ENCODE measurements at regions not wholly inside any gene's neighbourhood (a gene's known extent, or its start where the extent isn't known, plus 50 kb on each side); places are given as distances from the start of the nearest gene placed in this dataset.

DNA sequence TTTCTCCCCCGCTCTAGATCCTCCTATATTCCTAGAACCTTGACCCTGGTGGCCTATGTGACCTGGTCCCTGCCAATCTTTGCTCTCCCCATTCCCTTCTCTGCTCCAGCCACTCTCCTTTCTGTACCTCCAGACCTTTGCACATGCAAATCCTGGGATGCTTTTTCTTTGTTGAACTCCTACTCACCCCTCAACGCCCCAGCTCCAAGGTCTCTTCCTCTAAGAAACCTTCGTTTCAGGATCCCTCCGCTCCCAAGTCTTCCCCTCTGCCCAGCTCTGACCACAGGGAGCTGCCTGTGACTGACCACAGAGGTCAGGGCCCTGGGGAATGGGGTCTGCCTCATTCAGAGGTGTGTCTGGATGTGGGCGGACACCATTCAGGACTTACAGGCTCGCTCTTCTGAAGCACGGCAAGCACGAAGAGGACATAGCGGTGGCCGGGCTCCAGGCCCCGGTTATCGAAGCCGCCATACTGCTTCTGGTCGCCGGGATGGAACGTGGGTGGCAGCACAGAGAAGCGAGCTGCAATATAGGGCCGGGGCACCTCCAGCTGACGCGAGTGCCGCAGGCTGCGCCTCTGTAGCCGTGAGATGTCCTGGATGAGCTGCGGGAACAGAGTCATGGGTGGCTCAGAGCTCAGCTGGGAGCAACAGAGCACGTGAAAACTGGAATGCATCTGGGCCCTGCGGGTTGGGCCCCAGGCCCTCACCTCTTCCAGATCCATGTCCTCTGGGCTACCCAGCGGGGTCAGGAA lies 120.9 kb downstream of the PTPRS start:
- 90% methylated on average over 27 of the region's 27 CpGs; no CpG with 5 or more reads in 1 of the 2 experiments for WGBS, 2 experiments (ENCODE audit: extremely low coverage in 1 of 2, insufficient coverage in 1 of 2, insufficient read length in 1 of 2, insufficient replicate concordance in 2 of 2, low coverage in 1 of 2, low lambda C conversion rate in 2 of 2, missing lambda C conversion rate in 1 of 2)
- H2BK15ac ChIP-seq (ENCODE audit: low read length), result no peak overlapping the region
- no peak overlapping the region for H2BK12ac ChIP-seq (ENCODE audit: low read depth, low read length)
- H3K9ac ChIP-seq (replicated peaks in 1 of 4; ENCODE audit: extremely low read depth in 1 of 4, low read depth in 3 of 4, low read length in 3 of 4), result no peak overlapping the region
- no peaks in the 10 kb centered on the region for H3K9me3 ChIP-seq (ENCODE audit: insufficient read depth in 2 of 2, low read depth in 1 of 2, low read length in 1 of 2)
- no peak overlapping the region for H3K4ac ChIP-seq (replicated peaks; ENCODE audit: insufficient read length, low read depth, low read length)
- H3K23me2 ChIP-seq (ENCODE audit: low read depth, low read length), result no peaks in the 10 kb centered on the region
- H4K8ac ChIP-seq (ENCODE audit: extremely low read depth, insufficient read depth, low read length), result no peak overlapping the region
- H3K14ac ChIP-seq (ENCODE audit: insufficient read length), result no peak overlapping the region
- no peak overlapping the region for H2AFZ ChIP-seq (ENCODE audit: low read length)
- TF ChIP-seq GTF2F1 (IDR thresholded peaks at IDR 0.05; ENCODE audit: borderline replicate concordance, low read depth, low read length) (no peak), EZH2 (IDR thresholded peaks at IDR 0.05; ENCODE audit: low read depth, low read length, severe bottlenecking) (no peak), ASH2L (IDR thresholded peaks at IDR 0.05; ENCODE audit: low read length) (no peak), SP1 (IDR thresholded peaks at IDR 0.05; ENCODE audit: low read depth, low read length) (no peak), RBBP5 (IDR thresholded peaks at IDR 0.05; ENCODE audit: borderline replicate concordance, low read depth, low read length) (no peak), CHD1 (IDR thresholded peaks at IDR 0.05; ENCODE audit: low read depth, low read length) (no peak), CBX5 (IDR thresholded peaks at IDR 0.05; ENCODE audit: low read depth, low read length) (no peak), CTBP2 (IDR thresholded peaks at IDR 0.05; ENCODE audit: borderline replicate concordance, insufficient read depth, insufficient read length, low read length) (no peak)
- TF ChIP-seq, protein P1, sequence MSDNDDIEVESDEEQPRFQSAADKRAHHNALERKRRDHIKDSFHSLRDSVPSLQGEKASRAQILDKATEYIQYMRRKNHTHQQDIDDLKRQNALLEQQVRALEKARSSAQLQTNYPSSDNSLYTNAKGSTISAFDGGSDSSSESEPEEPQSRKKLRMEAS (IDR thresholded peaks at IDR 0.05), result no peak
- peaks cover 4 to 15% of the 10 kb centered on the region in 2 experiments for H4K20me1 ChIP-seq (replicated peaks in 1 of 2; ENCODE audit: control insufficient read depth in 1 of 2, insufficient read depth in 2 of 2, low read length in 2 of 2)
- H2AK5ac ChIP-seq (ENCODE audit: low read depth, low read length), result no peak overlapping the region
- ChIA-PET CTCF (ENCODE audit: partially characterized antibody) (interaction anchor here (0.6 to 1.1 kb wide), 4 partner anchors 12 to 367 kb away, joined by 3 read pairs; no protein-coding TSS in a partner anchor), POLR2A (ENCODE audit: partially characterized antibody) (interaction anchor here (2.0 kb wide), 1 partner anchor 13 kb away, joined by 5 read pairs; no protein-coding TSS in a partner anchor)
- DNase-seq (ENCODE audit: low read depth in 1 of 2, low spot score in 2 of 2), result no peak
- no peaks in the 10 kb centered on the region for H3K27me3 ChIP-seq (replicated peaks in 1 of 4; ENCODE audit: control insufficient read depth in 3 of 4, extremely low read depth in 1 of 4, insufficient read depth in 3 of 4, low read length in 3 of 4)
- no peak overlapping the region for H3K4me3 ChIP-seq (ENCODE audit: extremely low read depth in 1 of 4, insufficient read depth in 2 of 4, low read depth in 3 of 4, low read length in 4 of 4)
- H3K4me1 ChIP-seq (replicated peaks in 1 of 4; ENCODE audit: control insufficient read depth in 3 of 4, insufficient read depth in 4 of 4, low read length in 3 of 4), result no peaks in the 10 kb centered on the region
- no peak overlapping the region for H4K5ac ChIP-seq (ENCODE audit: insufficient read length, low read depth, low read length)
- no peak overlapping the region for H2BK20ac ChIP-seq (ENCODE audit: low read length)
- no peak overlapping the region for H2BK120ac ChIP-seq (replicated peaks; ENCODE audit: low read depth, low read length)
- H3K23ac ChIP-seq (ENCODE audit: insufficient read length), result no peak overlapping the region
- no peaks in the 10 kb centered on the region for H3K79me2 ChIP-seq (ENCODE audit: control insufficient read depth in 1 of 2, insufficient read depth in 2 of 2, low read length in 2 of 2)
- H3K79me1 ChIP-seq (ENCODE audit: low read depth, low read length), result no peaks in the 10 kb centered on the region
- FAIRE-seq, result no peak
- H3K4me2 ChIP-seq (ENCODE audit: insufficient read depth in 1 of 2, low read depth in 2 of 2, low read length in 2 of 2), result no peak overlapping the region
- no peak overlapping the region for H3K27ac ChIP-seq (ENCODE audit: low read depth, low read length)
- no peak overlapping the region for H3K18ac ChIP-seq (ENCODE audit: extremely low read depth, low read length)
- H3K56ac ChIP-seq (replicated peaks; ENCODE audit: insufficient read length, low read depth, low read length), result no peak overlapping the region
- no peak overlapping the region for H4K91ac ChIP-seq (replicated peaks; ENCODE audit: insufficient read length, low read length)
- no peak overlapping the region for H2BK5ac ChIP-seq (ENCODE audit: low read depth, low read length)
- H3K36me3 ChIP-seq (ENCODE audit: control insufficient read depth in 2 of 4, insufficient read depth in 4 of 4, low read length in 3 of 4), result peaks cover 51 to 80% (median 73%) of the 10 kb centered on the region in 4 experiments

All from H1 (cell line).